Activated CD4-positive, alpha-beta T cell treated with anti-CD3 and anti-CD28 coated beads for 4 hours (primary cell): ENCODE measurements at regions not wholly inside any gene's neighbourhood (a gene's known extent, or its start where the extent isn't known, plus 50 kb on each side); places are given as distances from the start of the nearest gene placed in this dataset.

ENCODE experiments used
- DNase-seq, 2 donors: peaks; one replicate each; pipeline ENCODE4 v3.0.0-alpha.2; 2020

- no peak for DNase-seq
These were observed 373.3 kb upstream of the RBMS3 start for GRCh38 chr3:28907616-28908015.

GRCh38 chr3:28912120-28912885 is 368.6 kb upstream of the RBMS3 start:
- no peak for DNase-seq

GRCh38 chr3:28915741-28916500 is 364.9 kb upstream of the RBMS3 start:
- DNase-seq, result no peak

GRCh38 chr3:28916713-28917499 is 364.0 kb upstream of the RBMS3 start:
- DNase-seq, result no peak

GRCh38 chr3:28917895-28918475 is 362.9 kb upstream of the RBMS3 start:
- DNase-seq, result no peak

GRCh38 chr3:28922376-28922775 is 358.5 kb upstream of the RBMS3 start:
- no peak for DNase-seq

GRCh38 chr3:28923994-28924393 is 356.9 kb upstream of the RBMS3 start:
- DNase-seq, result no peak

- DNase-seq, result no peak
These were observed 356.0 kb upstream of the RBMS3 start for GRCh38 chr3:28924744-28925360.

- DNase-seq, result no peak
These were observed 347.5 kb upstream of the RBMS3 start for GRCh38 chr3:28933337-28933736.

GRCh38 chr3:28934126-28934813 is 346.6 kb upstream of the RBMS3 start:
- DNase-seq, result no peak

GRCh38 chr3:28935146-28935545 is 345.7 kb upstream of the RBMS3 start:
- DNase-seq, result no peak

- DNase-seq, result no peak
These were observed 344.7 kb upstream of the RBMS3 start for GRCh38 chr3:28936154-28936553.

- DNase-seq, result no peak
These were observed 340.3 kb upstream of the RBMS3 start for GRCh38 chr3:28940530-28940929.

GRCh38 chr3:28940994-28941393 is 339.9 kb upstream of the RBMS3 start:
- no peak for DNase-seq

- DNase-seq, result no peak
These were observed 333.8 kb upstream of the RBMS3 start for GRCh38 chr3:28947061-28947460.

- DNase-seq, result no peak
These were observed 333.1 kb upstream of the RBMS3 start for GRCh38 chr3:28947751-28948150.

- DNase-seq, result no peak
These were observed 332.2 kb upstream of the RBMS3 start for GRCh38 chr3:28948685-28949084.

GRCh38 chr3:28949580-28949979 is 331.3 kb upstream of the RBMS3 start:
- DNase-seq, result no peak

- DNase-seq, result no peak
These were observed 330.3 kb upstream of the RBMS3 start for GRCh38 chr3:28950614-28951013.

- no peak for DNase-seq
These were observed 328.9 kb upstream of the RBMS3 start for GRCh38 chr3:28951772-28952556.

- DNase-seq, result no peak
These were observed 322.2 kb upstream of the RBMS3 start for GRCh38 chr3:28958656-28959055.
